IgD-negative memory B cell (primary cell): ENCODE measurements at regions not wholly inside any gene's neighbourhood (a gene's known extent, or its start where the extent isn't known, plus 50 kb on each side); places are given as distances from the start of the nearest gene placed in this dataset.
"Not testable (repeated sequence)": the region's sequence is repeated elsewhere in the genome, so short reads cannot be mapped to it uniquely, and the experiment has no call there.

Experiments used
- H3K27ac Mint-ChIP-seq, 3 donors: one replicate each; pipeline ENCODE4 v1.8.0; 2020 to 2022; ENCODE audit warnings: mild to moderate bottlenecking in 3 of 3, mixed read lengths in 3 of 3, moderate library complexity in 1 of 3
- H3K27me3 Mint-ChIP-seq: one replicate; pipeline ENCODE4 v1.8.0; 2021; ENCODE audit warnings: mixed read lengths
- H3K36me3 Mint-ChIP-seq: one replicate; pipeline ENCODE4 v1.8.0; 2020; ENCODE audit warnings: mild to moderate bottlenecking, mixed read lengths
- H3K4me1 Mint-ChIP-seq, 3 donors: one replicate each; pipeline ENCODE4 v1.8.0; 2020 to 2022; ENCODE audit warnings: mixed read lengths in 3 of 3, mild to moderate bottlenecking in 1 of 3
- H3K4me3 Mint-ChIP-seq, 4 donors: one replicate each; pipeline ENCODE4 v1.8.0; 2020 to 2022; ENCODE audit warnings: mild to moderate bottlenecking in 4 of 4, mixed read lengths in 4 of 4, moderate library complexity in 3 of 4
- H3K9me3 Mint-ChIP-seq, 3 donors: one replicate each; pipeline ENCODE4 v1.8.0; 2020 to 2021; ENCODE audit warnings: mixed read lengths in 3 of 3, mild to moderate bottlenecking in 1 of 3

GRCh38 chr16:48076455-48077012 lies 79.3 kb downstream of the ABCC12 start:
- peaks cover 11% of the 10 kb centered on the region for H3K27me3 Mint-ChIP-seq
- no peak overlapping the region for H3K27ac Mint-ChIP-seq
- H3K9me3 Mint-ChIP-seq = peaks cover 0 to 4% (median 3%) of the 10 kb centered on the region in 3 donors
- no peaks in the 10 kb centered on the region for H3K36me3 Mint-ChIP-seq
- H3K4me3 Mint-ChIP-seq = no peak overlapping the region
- H3K4me1 Mint-ChIP-seq = peaks cover 0 to 3% (median 0%) of the 10 kb centered on the region in 3 donors

- peaks cover 14% of the 10 kb centered on the region for H3K27me3 Mint-ChIP-seq
Observed at GRCh38 chr16:48075398-48075797, 80.4 kb downstream of the ABCC12 start.

GRCh38 chr16:48067388-48067787 lies 88.4 kb downstream of the ABCC12 start:
- no peaks in the 10 kb centered on the region for H3K4me1 Mint-ChIP-seq
- peaks cover 3% of the 10 kb centered on the region for H3K27me3 Mint-ChIP-seq
- peaks cover 2 to 9% (median 7%) of the 10 kb centered on the region in 3 donors for H3K9me3 Mint-ChIP-seq
- peak overlapping the region in 1 of 3 donors; percentile 15 for H3K27ac Mint-ChIP-seq
- H3K4me3 Mint-ChIP-seq = no peak overlapping the region
- peaks cover 5% of the 10 kb centered on the region for H3K36me3 Mint-ChIP-seq

More at GRCh38 chr16:48075398-48075797, 80.4 kb downstream of the ABCC12 start:
- Mint-ChIP-seq H3K27ac (no peak overlapping the region), H3K9me3 (peaks cover 0 to 4% (median 3%) of the 10 kb centered on the region in 3 donors), H3K4me3 (no peak overlapping the region), H3K4me1 (peaks cover 0 to 3% (median 0%) of the 10 kb centered on the region in 3 donors), H3K36me3 (no peaks in the 10 kb centered on the region)

- no peaks in the 10 kb centered on the region for H3K27me3 Mint-ChIP-seq
- no peak overlapping the region for H3K27ac Mint-ChIP-seq
- peaks cover 2% of the 10 kb centered on the region for H3K36me3 Mint-ChIP-seq
- H3K4me1 Mint-ChIP-seq = no peaks in the 10 kb centered on the region
- no peak overlapping the region for H3K4me3 Mint-ChIP-seq
- peaks cover 2 to 7% (median 5%) of the 10 kb centered on the region in 3 donors for H3K9me3 Mint-ChIP-seq
Observed at GRCh38 chr16:48064971-48065370, 90.8 kb downstream of the ABCC12 start.

GRCh38 chr16:48062681-48063080 lies 93.1 kb downstream of the ABCC12 start:
- no peaks in the 10 kb centered on the region for H3K36me3 Mint-ChIP-seq
- H3K27me3 Mint-ChIP-seq = peaks cover 1% of the 10 kb centered on the region
- H3K27ac Mint-ChIP-seq = no peak overlapping the region
- H3K4me3 Mint-ChIP-seq = no peak overlapping the region
- H3K4me1 Mint-ChIP-seq = no peaks in the 10 kb centered on the region
- H3K9me3 Mint-ChIP-seq = peaks cover 2 to 7% (median 3%) of the 10 kb centered on the region in 3 donors

- Mint-ChIP-seq H3K4me1 (peaks cover 0 to 5% (median 0%) of the 10 kb centered on the region in 3 donors), H3K4me3 (no peak overlapping the region), H3K36me3 (no peaks in the 10 kb centered on the region), H3K9me3 (peaks cover 2 to 7% (median 5%) of the 10 kb centered on the region in 3 donors), H3K27ac (no peak overlapping the region), H3K27me3 (peaks cover 9% of the 10 kb centered on the region)
Observed at GRCh38 chr16:48059936-48060335, 95.9 kb downstream of the ABCC12 start.

- H3K4me1 Mint-ChIP-seq, H3K4me3 Mint-ChIP-seq, H3K27ac Mint-ChIP-seq, H3K36me3 Mint-ChIP-seq, H3K9me3 Mint-ChIP-seq: not testable (repeated sequence)
- peaks cover 11% of the 10 kb centered on the region for H3K27me3 Mint-ChIP-seq
Observed at GRCh38 chr16:48059190-48059589, 96.6 kb downstream of the ABCC12 start.

GRCh38 chr16:48057048-48057447 lies 98.7 kb downstream of the ABCC12 start:
- H3K4me1 Mint-ChIP-seq = peaks cover 0 to 7% (median 1%) of the 10 kb centered on the region in 3 donors
- peak overlapping the region in 1 of 3 donors; percentile 31 for H3K27ac Mint-ChIP-seq
- peaks cover 15% of the 10 kb centered on the region for H3K27me3 Mint-ChIP-seq
- peaks cover 0 to 2% (median 0%) of the 10 kb centered on the region in 3 donors for H3K9me3 Mint-ChIP-seq
- H3K36me3 Mint-ChIP-seq = no peaks in the 10 kb centered on the region
- no peak overlapping the region for H3K4me3 Mint-ChIP-seq

GRCh38 chr16:48054881-48055601 lies 100.8 kb downstream of the ABCC12 start:
- Mint-ChIP-seq H3K9me3 (peaks cover 0 to 2% (median 0%) of the 10 kb centered on the region in 3 donors), H3K27ac (no peak overlapping the region), H3K36me3 (no peaks in the 10 kb centered on the region), H3K4me3 (no peak overlapping the region), H3K4me1 (peaks cover 0 to 7% (median 1%) of the 10 kb centered on the region in 3 donors), H3K27me3 (peaks cover 15% of the 10 kb centered on the region)

GRCh38 chr16:48053418-48053745 lies 102.4 kb downstream of the ABCC12 start:
- no peak overlapping the region for H3K27ac Mint-ChIP-seq
- H3K36me3 Mint-ChIP-seq = no peaks in the 10 kb centered on the region
- H3K4me3 Mint-ChIP-seq = no peak overlapping the region
- H3K27me3 Mint-ChIP-seq = peaks cover 16% of the 10 kb centered on the region
- peaks cover 0 to 2% (median 0%) of the 10 kb centered on the region in 3 donors for H3K9me3 Mint-ChIP-seq
- H3K4me1 Mint-ChIP-seq = peaks cover 0 to 7% (median 1%) of the 10 kb centered on the region in 3 donors

- H3K27me3 Mint-ChIP-seq = peaks cover 18% of the 10 kb centered on the region
- peaks cover 0 to 2% (median 0%) of the 10 kb centered on the region in 3 donors for H3K9me3 Mint-ChIP-seq
- no peak overlapping the region for H3K27ac Mint-ChIP-seq
- no peaks in the 10 kb centered on the region for H3K36me3 Mint-ChIP-seq
- H3K4me1 Mint-ChIP-seq = peaks cover 0 to 7% (median 1%) of the 10 kb centered on the region in 3 donors
- no peak overlapping the region for H3K4me3 Mint-ChIP-seq
Observed at GRCh38 chr16:48052731-48053417, 102.9 kb downstream of the ABCC12 start.

- H3K27me3 Mint-ChIP-seq = peaks cover 16% of the 10 kb centered on the region
Observed at GRCh38 chr16:48050871-48051270, 104.9 kb downstream of the ABCC12 start.

GRCh38 chr16:48049847-48050246 lies 105.9 kb downstream of the ABCC12 start:
- H3K4me3 Mint-ChIP-seq = no peak overlapping the region
- H3K4me1 Mint-ChIP-seq = peaks cover 0 to 1% (median 1%) of the 10 kb centered on the region in 3 donors
- H3K27me3 Mint-ChIP-seq = peaks cover 10% of the 10 kb centered on the region
- H3K36me3 Mint-ChIP-seq = peaks cover 1% of the 10 kb centered on the region
- H3K27ac Mint-ChIP-seq = no peak overlapping the region
- no peaks in the 10 kb centered on the region for H3K9me3 Mint-ChIP-seq

More at GRCh38 chr16:48050871-48051270, 104.9 kb downstream of the ABCC12 start:
- Mint-ChIP-seq H3K27ac (no peak overlapping the region), H3K4me3 (no peak overlapping the region), H3K9me3 (no peaks in the 10 kb centered on the region), H3K4me1 (peaks cover 0 to 4% (median 1%) of the 10 kb centered on the region in 3 donors), H3K36me3 (peaks cover 1% of the 10 kb centered on the region)

GRCh38 chr16:48047720-48048119 lies 108.1 kb downstream of the ABCC12 start:
- H3K36me3 Mint-ChIP-seq = peaks cover 1% of the 10 kb centered on the region
- no peak overlapping the region for H3K27ac Mint-ChIP-seq
- no peaks in the 10 kb centered on the region for H3K4me1 Mint-ChIP-seq
- peaks cover 5% of the 10 kb centered on the region for H3K27me3 Mint-ChIP-seq
- no peak overlapping the region for H3K4me3 Mint-ChIP-seq
- no peaks in the 10 kb centered on the region for H3K9me3 Mint-ChIP-seq

- Mint-ChIP-seq H3K4me3 (no peak overlapping the region), H3K27me3 (peaks cover 5% of the 10 kb centered on the region), H3K36me3 (peaks cover 1% of the 10 kb centered on the region), H3K4me1 (no peaks in the 10 kb centered on the region), H3K27ac (no peak overlapping the region), H3K9me3 (no peaks in the 10 kb centered on the region)
Observed at GRCh38 chr16:48047241-48047640, 108.6 kb downstream of the ABCC12 start.
